ENCODE measurements at regions not wholly inside any gene's neighbourhood (a gene's known extent, or its start where the extent isn't known, plus 50 kb on each side); places are given as distances from the start of the nearest gene placed in this dataset.

DNA sequence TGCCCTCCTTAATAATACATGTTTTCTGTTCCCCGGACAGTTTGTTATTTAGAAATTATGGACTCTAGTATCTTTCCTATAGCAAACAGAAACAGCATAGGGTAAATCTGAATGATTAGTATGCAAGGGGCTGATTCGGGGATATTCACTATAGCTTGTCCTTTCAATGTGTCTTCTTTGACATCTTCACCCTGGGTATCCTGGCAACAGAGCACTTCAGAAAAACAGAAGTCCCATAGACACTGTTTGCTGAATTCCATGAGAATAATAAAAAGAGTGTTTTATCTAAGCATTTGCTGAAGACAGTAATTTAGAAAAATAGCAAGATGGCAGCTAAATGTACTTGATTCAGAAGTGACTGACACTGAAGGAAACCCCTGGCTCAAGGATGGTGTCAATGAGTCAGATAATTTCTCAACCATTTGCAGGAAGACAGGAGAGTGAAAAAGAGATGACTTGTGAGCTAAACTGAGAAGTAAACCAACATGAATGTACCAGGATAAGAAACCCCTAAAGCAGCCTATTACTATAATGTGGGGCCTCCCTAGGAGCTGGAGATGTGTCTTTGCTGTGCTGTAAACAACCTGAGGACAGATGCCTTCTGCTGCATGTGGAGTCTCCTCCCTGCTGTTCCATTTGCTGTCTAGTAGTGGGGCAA lies 246.2 kb downstream of the MAN2A1 start:
- peaks cover 0 to 8% (median 4%) of the 10 kb centered on the region in 4 donors for H3K4me1 Mint-ChIP-seq
- DNase-seq = no peak
- H3K9me3 Mint-ChIP-seq = peaks cover 0 to 10% (median 4%) of the 10 kb centered on the region in 8 donors
- H3K36me3 ChIP-seq (ENCODE audit: insufficient read depth, low read length) = no peaks in the 10 kb centered on the region
- no peaks in the 10 kb centered on the region for H3K4me1 ChIP-seq (ENCODE audit: insufficient read depth, low read length)
- ChIA-PET POLR2A (ENCODE audit: partially characterized antibody) (no interaction called here), CTCF (ENCODE audit: partially characterized antibody) (no interaction called here)
- H3K4me3 ChIP-seq (ENCODE audit: low read length in 2 of 2) = no peak overlapping the region
- intact Hi-C loops (cut with micrococcal nuclease) = no loop called here
- H3K27me3 Mint-ChIP-seq = peaks cover 0 to 2% of the 10 kb centered on the region in 2 donors
- H3K36me3 Mint-ChIP-seq = no peaks in the 10 kb centered on the region
- H3K27ac Mint-ChIP-seq = no peak overlapping the region
- no peak overlapping the region for H3K4me3 Mint-ChIP-seq
- no peak overlapping the region for H3K27ac ChIP-seq (ENCODE audit: low read depth, low read length)
- no peaks in the 10 kb centered on the region for H3K9me3 ChIP-seq (ENCODE audit: control insufficient read depth in 1 of 2, low read length in 2 of 2)
- no peaks in the 10 kb centered on the region for H3K27me3 ChIP-seq (ENCODE audit: insufficient read depth, low read length)

DNA sequence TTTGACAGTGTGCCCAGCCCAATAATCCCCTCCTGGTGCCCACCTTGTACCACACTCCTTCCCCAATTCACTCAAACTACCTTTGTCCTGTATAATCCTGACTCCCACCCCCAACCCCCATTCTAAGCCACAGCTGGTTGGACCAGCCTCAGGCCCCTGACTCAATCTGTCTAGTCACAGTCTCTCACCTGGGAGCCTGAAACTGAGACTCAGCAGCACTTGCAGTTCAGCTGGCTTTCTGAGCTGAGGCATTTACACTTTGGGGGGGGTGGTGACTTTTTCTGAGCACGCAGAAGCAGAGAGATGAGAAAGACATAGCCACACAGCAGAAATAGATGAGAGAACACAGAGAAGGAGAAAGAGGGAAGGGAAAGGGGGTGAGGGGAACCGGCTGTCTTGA lies 247.3 kb downstream of the MAN2A1 start:
- no peak for DNase-seq
- Histone ChIP-seq H3K4me3 (ENCODE audit: low read length in 2 of 2) (no peak overlapping the region), H3K9me3 (ENCODE audit: control insufficient read depth in 1 of 2, low read length in 2 of 2) (no peaks in the 10 kb centered on the region), H3K4me1 (ENCODE audit: insufficient read depth, low read length) (no peaks in the 10 kb centered on the region), H3K27me3 (ENCODE audit: insufficient read depth, low read length) (no peaks in the 10 kb centered on the region), H3K27ac (ENCODE audit: low read depth, low read length) (no peak overlapping the region), H3K36me3 (ENCODE audit: insufficient read depth, low read length) (no peaks in the 10 kb centered on the region)
- ChIA-PET CTCF (ENCODE audit: partially characterized antibody) (no interaction called here), POLR2A (ENCODE audit: partially characterized antibody) (no interaction called here)
- H3K27ac Mint-ChIP-seq = peak overlapping the region in 2 of 7 donors; percentile 20 to 72
- peak overlapping the region in 1 of 8 donors; percentile 11 for H3K4me3 Mint-ChIP-seq
- H3K27me3 Mint-ChIP-seq = peaks cover 0 to 2% of the 10 kb centered on the region in 2 donors
- H3K9me3 Mint-ChIP-seq = peaks cover 0 to 12% (median 5%) of the 10 kb centered on the region in 8 donors
- peaks cover 0 to 8% (median 4%) of the 10 kb centered on the region in 4 donors for H3K4me1 Mint-ChIP-seq
- H3K36me3 Mint-ChIP-seq = no peaks in the 10 kb centered on the region
- intact Hi-C loops (cut with micrococcal nuclease) = no loop called here

DNA sequence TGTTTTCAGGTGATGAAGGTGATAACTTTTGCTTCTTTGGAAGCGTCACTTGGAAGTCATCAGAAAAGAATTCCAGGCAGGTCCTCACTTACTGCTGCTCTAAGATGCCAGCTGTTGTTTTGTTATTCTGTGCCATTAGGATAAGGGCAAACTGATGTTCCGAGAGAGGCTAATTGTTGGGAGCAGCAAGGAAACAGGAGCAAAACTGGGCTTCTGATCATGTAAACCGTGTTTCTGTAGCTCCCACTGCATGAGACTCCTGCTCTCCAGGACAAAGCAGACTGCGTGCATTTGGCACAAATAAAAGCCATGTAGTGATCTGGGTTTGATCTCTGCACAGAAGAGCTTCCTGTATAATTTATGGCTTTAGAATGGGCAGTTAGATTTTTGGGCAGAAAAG lies 248.2 kb downstream of the MAN2A1 start:
- H3K27ac Mint-ChIP-seq = no peak overlapping the region

DNA sequence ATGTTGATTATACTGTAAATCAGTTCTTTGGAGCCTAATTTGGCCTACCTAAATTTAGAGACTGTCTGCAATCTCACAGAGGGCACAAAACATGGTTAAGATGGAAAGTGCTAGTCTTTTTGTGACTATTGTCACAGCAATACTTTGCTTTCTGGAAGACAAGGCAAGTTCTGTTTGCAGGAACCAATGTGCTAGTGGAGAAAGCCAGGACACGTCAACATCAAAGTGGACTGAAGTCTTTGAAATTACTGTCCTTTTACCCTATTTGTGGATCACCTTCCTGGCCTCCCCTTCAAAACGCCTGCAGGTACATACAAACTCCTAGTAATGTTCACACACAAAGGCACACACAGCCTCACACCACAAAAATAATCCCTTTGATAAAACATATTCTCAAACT lies 248.7 kb downstream of the MAN2A1 start:
- H3K9me3 ChIP-seq (ENCODE audit: control insufficient read depth in 1 of 2, low read length in 2 of 2) = no peaks in the 10 kb centered on the region
- no peak overlapping the region for H3K4me3 ChIP-seq (ENCODE audit: low read length in 2 of 2)
- no peak overlapping the region for H3K27ac ChIP-seq (ENCODE audit: low read depth, low read length)
- no peaks in the 10 kb centered on the region for H3K4me1 ChIP-seq (ENCODE audit: insufficient read depth, low read length)
- no peaks in the 10 kb centered on the region for H3K36me3 ChIP-seq (ENCODE audit: insufficient read depth, low read length)
- no peaks in the 10 kb centered on the region for H3K27me3 Mint-ChIP-seq
- no peak overlapping the region for H3K27ac Mint-ChIP-seq
- peaks cover 0 to 8% (median 4%) of the 10 kb centered on the region in 4 donors for H3K4me1 Mint-ChIP-seq
- CTCF ChIA-PET (ENCODE audit: partially characterized antibody) = no interaction called here
- no peak overlapping the region for H3K4me3 Mint-ChIP-seq
- intact Hi-C loops (cut with micrococcal nuclease) = no loop called here
- no peaks in the 10 kb centered on the region for H3K27me3 ChIP-seq (ENCODE audit: insufficient read depth, low read length)
- no peak for DNase-seq
- H3K9me3 Mint-ChIP-seq = peaks cover 0 to 12% (median 5%) of the 10 kb centered on the region in 8 donors
- POLR2A ChIA-PET (ENCODE audit: partially characterized antibody) = interaction anchor here (1.4 kb wide), 1 partner anchor 17 kb away, joined by 3 read pairs; no protein-coding TSS in a partner anchor
- no peaks in the 10 kb centered on the region for H3K36me3 Mint-ChIP-seq

More for the DNA sequence above, 248.2 kb downstream of the MAN2A1 start:
- Mint-ChIP-seq H3K9me3 (peaks cover 0 to 12% (median 5%) of the 10 kb centered on the region in 8 donors), H3K4me3 (no peak overlapping the region), H3K36me3 (no peaks in the 10 kb centered on the region), H3K4me1 (peaks cover 0 to 8% (median 4%) of the 10 kb centered on the region in 4 donors), H3K27me3 (no peaks in the 10 kb centered on the region)
- CTCF ChIA-PET (ENCODE audit: partially characterized antibody) = no interaction called here
- no peaks in the 10 kb centered on the region for H3K36me3 ChIP-seq (ENCODE audit: insufficient read depth, low read length)
- no peak overlapping the region for H3K4me3 ChIP-seq (ENCODE audit: low read length in 2 of 2)
- H3K4me1 ChIP-seq (ENCODE audit: insufficient read depth, low read length) = no peaks in the 10 kb centered on the region
- H3K27me3 ChIP-seq (ENCODE audit: insufficient read depth, low read length) = no peaks in the 10 kb centered on the region
- no peak for DNase-seq
- H3K9me3 ChIP-seq (ENCODE audit: control insufficient read depth in 1 of 2, low read length in 2 of 2) = no peaks in the 10 kb centered on the region
- intact Hi-C loops (cut with micrococcal nuclease) = no loop called here
- POLR2A ChIA-PET (ENCODE audit: partially characterized antibody) = no interaction called here
- no peak overlapping the region for H3K27ac ChIP-seq (ENCODE audit: low read depth, low read length)

DNA sequence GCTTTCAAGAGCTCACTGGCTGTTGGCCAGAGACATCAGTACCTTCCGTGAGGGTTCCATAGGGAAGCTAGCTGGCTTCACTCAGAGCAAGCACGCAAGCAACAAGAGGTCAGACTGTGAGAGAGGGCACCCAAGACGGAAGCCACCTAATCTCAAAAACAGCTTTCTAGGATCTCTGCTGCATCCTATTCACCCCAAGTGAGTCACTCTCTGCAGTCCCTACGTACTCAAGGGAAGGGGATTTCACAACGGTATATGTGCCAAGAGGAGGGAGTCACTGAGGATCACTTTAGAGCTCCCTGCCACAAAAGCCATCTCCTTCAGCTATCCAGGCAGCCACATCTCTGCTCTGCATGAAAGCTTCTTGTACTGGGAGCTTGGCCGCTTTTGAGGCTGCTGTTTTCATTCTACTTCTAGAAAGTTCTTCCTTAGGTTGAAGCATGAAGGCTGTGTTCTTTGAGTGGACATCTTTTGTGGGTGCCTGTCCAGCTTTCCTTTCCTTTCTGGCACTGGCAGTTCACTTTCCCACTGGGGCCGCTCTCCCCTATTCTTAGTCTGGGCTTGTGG lies 249.5 kb downstream of the MAN2A1 start:
- Histone ChIP-seq H3K27ac (ENCODE audit: low read depth, low read length) (no peak overlapping the region), H3K36me3 (ENCODE audit: insufficient read depth, low read length) (no peaks in the 10 kb centered on the region), H3K4me3 (ENCODE audit: low read length in 2 of 2) (no peak overlapping the region), H3K9me3 (ENCODE audit: control insufficient read depth in 1 of 2, low read length in 2 of 2) (no peaks in the 10 kb centered on the region), H3K4me1 (ENCODE audit: insufficient read depth, low read length) (no peaks in the 10 kb centered on the region), H3K27me3 (ENCODE audit: insufficient read depth, low read length) (no peaks in the 10 kb centered on the region)
- no peak overlapping the region for H3K27ac Mint-ChIP-seq
- ChIA-PET CTCF (ENCODE audit: partially characterized antibody) (no interaction called here), POLR2A (ENCODE audit: partially characterized antibody) (interaction anchor here (1.4 kb wide), 1 partner anchor 17 kb away, joined by 3 read pairs; no protein-coding TSS in a partner anchor)
- H3K27me3 Mint-ChIP-seq = peaks cover 0 to 4% of the 10 kb centered on the region in 2 donors
- peaks cover 0 to 12% (median 5%) of the 10 kb centered on the region in 8 donors for H3K9me3 Mint-ChIP-seq
- H3K4me3 Mint-ChIP-seq = no peak overlapping the region
- intact Hi-C loops (cut with micrococcal nuclease) = no loop called here
- DNase-seq = no peak
- no peaks in the 10 kb centered on the region for H3K36me3 Mint-ChIP-seq
- H3K4me1 Mint-ChIP-seq = peaks cover 0 to 8% (median 4%) of the 10 kb centered on the region in 4 donors

DNA sequence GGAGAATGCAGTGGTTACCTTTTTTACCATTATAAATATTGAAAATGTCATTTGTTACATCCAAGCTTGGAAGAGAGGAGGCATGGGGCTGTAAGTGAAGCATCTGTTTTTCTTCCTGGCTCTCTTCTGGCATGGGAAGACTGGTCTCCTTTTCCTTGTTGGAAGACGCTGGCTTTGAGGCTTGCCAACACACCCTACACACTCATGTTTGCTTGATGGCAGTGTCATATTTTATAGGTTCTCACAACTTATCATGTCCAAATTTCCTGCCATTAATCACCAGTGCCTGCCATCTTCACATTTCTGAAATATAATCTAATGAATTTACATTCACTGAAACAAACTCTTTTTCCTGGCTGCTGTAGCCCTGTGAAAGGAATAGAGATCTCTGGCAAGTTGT lies 252.9 kb downstream of the MAN2A1 start:
- Histone ChIP-seq H3K4me3 (ENCODE audit: low read length in 2 of 2) (no peak overlapping the region), H3K36me3 (ENCODE audit: insufficient read depth, low read length) (no peaks in the 10 kb centered on the region), H3K9me3 (ENCODE audit: control insufficient read depth in 1 of 2, low read length in 2 of 2) (no peaks in the 10 kb centered on the region), H3K27me3 (ENCODE audit: insufficient read depth, low read length) (no peaks in the 10 kb centered on the region), H3K4me1 (ENCODE audit: insufficient read depth, low read length) (peaks cover 7% of the 10 kb centered on the region), H3K27ac (ENCODE audit: low read depth, low read length) (no peak overlapping the region)
- peaks cover 7 to 12% (median 10%) of the 10 kb centered on the region in 4 donors for H3K4me1 Mint-ChIP-seq
- H3K4me3 Mint-ChIP-seq = no peak overlapping the region
- no peak overlapping the region for H3K27ac Mint-ChIP-seq
- ChIA-PET CTCF (ENCODE audit: partially characterized antibody) (interaction anchor here (1.7 kb wide), 1 partner anchor 21 kb away, joined by 3 read pairs; no protein-coding TSS in a partner anchor), POLR2A (ENCODE audit: partially characterized antibody) (interaction anchor here (0.9 kb wide), 1 partner anchor 21 kb away, joined by 3 read pairs; no protein-coding TSS in a partner anchor)
- H3K27me3 Mint-ChIP-seq = peaks cover 7% of the 10 kb centered on the region in 2 donors
- no peak for DNase-seq
- no peaks in the 10 kb centered on the region for H3K36me3 Mint-ChIP-seq
- H3K9me3 Mint-ChIP-seq = peaks cover 0 to 12% (median 5%) of the 10 kb centered on the region in 8 donors
- intact Hi-C loops (cut with micrococcal nuclease) = no loop called here

DNA sequence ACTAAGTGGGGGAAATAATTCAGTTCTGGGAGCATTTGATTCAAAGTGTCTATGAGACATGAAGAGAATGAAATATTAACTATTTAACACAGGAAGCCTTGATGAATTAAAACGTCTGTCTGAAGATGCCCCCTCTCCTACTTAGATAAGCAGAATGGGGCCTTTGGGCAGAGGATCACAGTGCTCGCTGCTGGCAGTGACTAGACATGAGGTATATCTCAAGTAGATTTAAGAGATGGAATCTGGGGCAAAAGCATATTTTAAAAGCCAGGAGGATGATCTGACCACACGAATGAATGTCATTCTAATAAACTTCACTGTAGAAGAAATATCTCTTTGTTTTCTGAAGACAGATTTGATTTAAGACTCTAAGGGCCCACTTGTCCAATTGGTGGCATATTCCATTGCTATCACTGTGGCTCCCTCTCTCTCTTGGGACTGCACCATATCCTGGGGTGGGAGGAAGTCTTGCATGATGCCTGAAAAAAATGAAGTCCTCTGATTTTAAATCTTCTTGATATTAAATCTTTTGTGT lies 254.0 kb downstream of the MAN2A1 start:
- Mint-ChIP-seq H3K36me3 (no peaks in the 10 kb centered on the region), H3K4me3 (no peak overlapping the region), H3K27me3 (peaks cover 7% of the 10 kb centered on the region in 2 donors), H3K27ac (no peak overlapping the region), H3K4me1 (peaks cover 7 to 12% (median 10%) of the 10 kb centered on the region in 4 donors), H3K9me3 (peaks cover 0 to 12% (median 5%) of the 10 kb centered on the region in 8 donors)
- Histone ChIP-seq H3K36me3 (ENCODE audit: insufficient read depth, low read length) (no peaks in the 10 kb centered on the region), H3K4me1 (ENCODE audit: insufficient read depth, low read length) (peaks cover 7% of the 10 kb centered on the region), H3K4me3 (ENCODE audit: low read length in 2 of 2) (no peak overlapping the region), H3K27me3 (ENCODE audit: insufficient read depth, low read length) (no peaks in the 10 kb centered on the region), H3K9me3 (ENCODE audit: control insufficient read depth in 1 of 2, low read length in 2 of 2) (no peaks in the 10 kb centered on the region), H3K27ac (ENCODE audit: low read depth, low read length) (no peak overlapping the region)
- ChIA-PET POLR2A (ENCODE audit: partially characterized antibody) (no interaction called here), CTCF (ENCODE audit: partially characterized antibody) (no interaction called here)
- no peak for DNase-seq
- intact Hi-C loops (cut with micrococcal nuclease) = no loop called here
